HG03457 (cell line): ENCODE measurements at regions not wholly inside any gene's neighbourhood (a gene's known extent, or its start where the extent isn't known, plus 50 kb on each side); places are given as distances from the start of the nearest gene placed in this dataset.
"Not testable (repeated sequence)": the region's sequence is repeated elsewhere in the genome, so short reads cannot be mapped to it uniquely, and the experiment has no call there.

Experiments used
- ATAC-seq: cut with Tn5 transposase; IDR thresholded peaks from one replicate; pipeline ENCODE4 v1.9.1; 2021; ENCODE audit warnings: moderate number of reproducible peaks; ENCODE audit not compliant: unreplicated experiment

- no peak for ATAC-seq
Observed at GRCh38 chr10:60623627-60624026, 154.7 kb upstream of the CDK1 start.

- no peak for ATAC-seq
Observed at GRCh38 chr10:60621018-60621417, 157.3 kb upstream of the CDK1 start.

GRCh38 chr10:60618861-60619260 is 159.4 kb upstream of the CDK1 start:
- no peak for ATAC-seq

DNA sequence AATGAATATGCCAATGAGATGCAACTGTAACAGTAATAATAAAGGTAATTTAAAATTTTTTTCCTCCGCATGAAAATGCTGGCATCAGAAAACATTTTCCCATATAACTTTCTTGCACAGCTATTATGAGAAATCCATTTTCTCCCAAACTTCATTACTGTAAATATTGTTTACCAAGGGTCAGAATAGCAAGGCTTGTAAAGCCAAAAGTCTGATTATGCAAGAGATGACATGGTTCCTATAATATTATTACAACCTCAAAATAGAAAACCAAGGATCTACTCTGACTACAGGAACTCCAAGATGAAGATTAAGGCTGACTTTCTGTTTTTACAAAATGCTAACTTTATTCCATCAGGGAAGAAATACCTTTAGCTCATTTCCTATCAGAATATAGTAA is 162.7 kb upstream of the CDK1 start:
- ATAC-seq, result no peak

DNA sequence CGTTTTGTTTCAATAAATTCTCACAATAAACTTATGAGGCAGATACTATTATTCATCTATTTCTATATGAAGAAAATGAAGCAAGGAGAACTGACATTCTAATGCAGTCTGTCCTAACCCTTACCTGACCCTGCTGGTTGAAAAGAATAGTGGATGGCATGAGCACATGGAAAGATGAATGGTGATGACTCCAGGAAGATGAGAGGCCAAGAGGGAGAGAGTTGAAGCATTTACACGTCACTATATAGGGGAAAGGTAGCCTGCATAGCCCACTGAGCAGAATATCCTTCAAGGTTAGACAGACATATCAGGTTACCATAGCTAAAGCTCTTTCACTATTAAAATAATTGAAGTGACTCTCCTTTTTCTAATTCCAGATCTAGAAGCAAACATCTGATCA is 163.9 kb upstream of the CDK1 start:
- no peak for ATAC-seq

DNA sequence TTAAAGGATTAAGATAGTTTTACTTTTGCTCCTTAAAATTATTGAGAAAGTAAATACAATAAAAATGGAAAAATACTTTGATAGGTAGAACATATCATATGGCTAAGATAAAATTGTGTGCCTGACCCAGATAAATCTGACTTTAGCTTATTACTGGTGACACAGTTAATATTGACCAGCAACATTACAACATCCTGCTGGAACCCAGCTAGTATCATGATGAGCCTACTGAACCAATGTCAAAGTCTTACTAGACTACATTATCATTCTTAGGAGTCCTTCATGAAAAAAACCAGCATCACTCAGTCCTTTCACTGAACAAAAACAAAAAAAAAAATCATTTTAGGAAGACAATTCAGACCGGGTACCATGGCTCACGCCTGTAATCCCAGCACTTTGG is 164.8 kb upstream of the CDK1 start:
- ATAC-seq, result no peak

DNA sequence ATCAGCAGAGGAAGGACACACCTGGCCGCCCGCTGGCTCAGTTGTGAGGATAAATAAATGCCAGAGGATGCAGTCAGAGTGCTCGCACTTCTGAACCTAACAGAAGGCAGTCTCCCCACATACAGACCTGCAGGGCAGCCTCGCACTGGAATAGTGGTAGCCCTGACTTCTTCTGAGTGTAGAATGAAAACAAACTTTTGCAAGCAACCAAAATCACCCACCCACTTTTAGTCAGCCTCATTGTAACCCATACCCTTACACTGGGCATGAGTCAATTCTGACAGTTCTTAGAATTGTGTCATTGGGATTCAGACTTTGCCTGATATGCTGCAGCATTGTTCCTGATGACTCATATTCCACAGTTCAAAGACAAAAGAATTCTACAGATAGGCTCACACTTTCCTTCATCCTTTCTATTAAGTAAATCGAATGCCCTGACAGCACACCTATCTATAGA is 167.0 kb upstream of the CDK1 start:
- no peak for ATAC-seq

DNA sequence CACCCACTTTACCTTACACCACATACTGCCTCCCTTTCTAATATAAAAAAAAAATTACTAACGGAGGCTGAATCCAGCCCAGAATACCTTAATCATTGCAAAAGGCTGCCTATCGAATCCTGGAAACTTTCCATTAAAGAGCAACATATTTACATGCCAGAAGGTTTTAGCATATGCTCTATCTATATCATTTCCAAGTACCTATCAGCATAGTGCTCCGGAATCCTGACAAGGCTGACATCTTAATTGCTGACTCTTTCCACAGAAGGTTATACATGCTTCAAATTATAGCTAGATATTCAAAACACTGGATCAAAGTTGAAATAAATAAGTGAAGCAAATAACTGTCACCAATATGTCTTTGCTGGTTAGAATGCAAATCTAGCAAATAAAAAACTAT is 170.9 kb upstream of the CDK1 start:
- ATAC-seq, result no peak

DNA sequence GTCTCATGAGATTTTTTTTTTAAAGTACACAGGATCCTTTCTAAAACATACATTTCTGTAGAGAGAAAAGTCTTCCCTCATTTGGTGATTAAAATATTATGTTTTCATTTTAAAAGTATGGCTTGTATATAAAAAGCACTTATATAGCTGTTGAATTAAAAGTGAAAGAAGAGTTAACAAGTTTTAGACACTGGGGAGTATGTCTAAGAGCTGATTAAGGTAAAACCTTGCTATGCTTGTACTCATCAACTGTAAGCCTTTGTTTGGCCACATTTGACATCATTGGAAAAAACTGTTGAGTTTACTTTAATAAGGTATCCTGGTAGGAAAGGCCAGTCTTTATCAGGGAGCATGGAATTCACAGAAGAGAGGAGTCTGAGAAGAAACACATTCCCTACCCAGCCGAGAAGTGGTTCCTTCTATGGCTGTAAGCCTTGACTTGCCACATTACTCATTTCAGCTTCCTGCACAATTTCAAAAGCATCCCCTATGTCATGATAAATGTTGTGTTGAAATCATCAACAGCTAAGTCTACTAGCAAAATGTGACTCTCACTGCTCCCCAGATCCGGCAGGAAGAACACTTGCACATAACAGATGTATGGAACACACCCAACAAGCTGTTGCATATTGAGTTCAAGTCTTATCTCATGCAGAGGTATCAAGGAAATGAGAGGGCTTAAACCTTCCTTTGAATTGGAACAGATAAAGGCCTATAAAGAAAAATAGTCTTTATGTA is 171.8 kb upstream of the CDK1 start:
- ATAC-seq, result no peak

- ATAC-seq, result no peak
Observed at GRCh38 chr10:60605476-60605875, 172.8 kb upstream of the CDK1 start.

GRCh38 chr10:60604342-60604741 is 173.9 kb upstream of the CDK1 start:
- no peak for ATAC-seq

DNA sequence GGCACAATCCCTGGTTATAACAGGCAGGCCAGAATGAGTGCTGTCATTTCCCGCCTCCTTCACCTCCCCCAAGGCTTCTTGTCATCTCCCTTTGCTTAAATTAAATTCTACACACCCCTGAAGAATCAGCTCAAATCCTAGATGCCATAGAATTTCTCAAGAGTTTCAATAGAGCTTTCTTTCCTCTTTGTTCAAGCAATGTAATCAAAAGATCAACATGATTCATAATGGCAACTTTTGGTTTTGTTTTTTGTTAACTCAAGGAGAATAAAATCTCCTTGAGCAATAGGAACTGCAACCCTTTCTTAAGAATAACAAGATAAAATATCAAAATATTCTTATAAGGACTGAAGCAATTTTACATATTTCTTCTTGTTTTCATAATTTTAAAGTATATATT is 180.8 kb upstream of the CDK1 start:
- ATAC-seq, result no peak

GRCh38 chr10:60595852-60596251 is 182.4 kb upstream of the CDK1 start:
- no peak for ATAC-seq

DNA sequence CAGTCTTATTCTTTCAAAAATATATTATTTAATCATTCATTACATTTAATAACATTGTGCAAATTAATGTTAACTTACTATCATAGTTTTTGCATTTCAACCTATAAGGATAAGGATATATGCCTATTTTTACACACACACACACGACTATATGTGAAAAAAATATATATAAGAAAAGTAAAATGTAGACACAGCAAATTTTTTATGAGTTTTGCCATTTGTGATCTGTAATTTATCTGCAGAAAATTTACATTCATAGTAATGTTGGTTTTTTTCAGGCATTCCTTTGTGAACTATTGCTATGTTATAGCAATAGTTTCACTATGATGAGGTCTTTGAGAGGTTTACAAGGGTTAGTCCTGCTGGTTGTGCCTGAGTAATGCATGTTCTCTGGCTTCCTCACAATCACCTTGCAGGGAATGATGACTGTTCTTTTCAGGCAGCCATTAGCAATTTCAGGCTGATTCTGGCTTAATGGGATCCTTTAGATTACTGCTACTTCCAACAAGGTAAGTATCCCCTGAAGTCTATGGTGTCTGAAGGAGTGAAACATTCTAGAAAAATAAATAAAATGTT is 183.7 kb upstream of the CDK1 start:
- no peak for ATAC-seq

- ATAC-seq, result no peak
Observed at GRCh38 chr10:60591119-60591518, 187.2 kb upstream of the CDK1 start.

- ATAC-seq, result no peak
Observed at GRCh38 chr10:60589376-60589775, 188.9 kb upstream of the CDK1 start.

GRCh38 chr10:60581782-60582181 is 192.1 kb upstream of the ANK3 start:
- ATAC-seq, result not testable (repeated sequence)

DNA sequence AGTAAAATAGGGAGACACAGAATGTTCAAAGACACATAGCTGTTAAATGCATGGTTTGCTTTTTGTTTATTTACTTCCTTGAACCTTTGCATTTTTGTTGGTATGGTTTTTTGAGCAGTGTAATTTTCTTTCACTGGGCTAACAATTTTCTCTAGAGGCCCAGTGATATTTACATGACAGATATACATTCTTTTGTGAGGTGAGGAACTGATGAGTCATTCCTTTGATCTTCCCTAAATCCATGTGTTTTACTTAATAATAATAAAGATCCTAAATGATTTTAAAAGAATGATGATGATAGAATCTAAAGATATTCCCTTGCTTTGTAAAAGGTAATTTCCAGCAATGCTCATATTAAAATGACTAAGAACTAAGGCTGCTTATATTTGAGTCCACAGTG is 188.5 kb upstream of the ANK3 start:
- no peak for ATAC-seq

DNA sequence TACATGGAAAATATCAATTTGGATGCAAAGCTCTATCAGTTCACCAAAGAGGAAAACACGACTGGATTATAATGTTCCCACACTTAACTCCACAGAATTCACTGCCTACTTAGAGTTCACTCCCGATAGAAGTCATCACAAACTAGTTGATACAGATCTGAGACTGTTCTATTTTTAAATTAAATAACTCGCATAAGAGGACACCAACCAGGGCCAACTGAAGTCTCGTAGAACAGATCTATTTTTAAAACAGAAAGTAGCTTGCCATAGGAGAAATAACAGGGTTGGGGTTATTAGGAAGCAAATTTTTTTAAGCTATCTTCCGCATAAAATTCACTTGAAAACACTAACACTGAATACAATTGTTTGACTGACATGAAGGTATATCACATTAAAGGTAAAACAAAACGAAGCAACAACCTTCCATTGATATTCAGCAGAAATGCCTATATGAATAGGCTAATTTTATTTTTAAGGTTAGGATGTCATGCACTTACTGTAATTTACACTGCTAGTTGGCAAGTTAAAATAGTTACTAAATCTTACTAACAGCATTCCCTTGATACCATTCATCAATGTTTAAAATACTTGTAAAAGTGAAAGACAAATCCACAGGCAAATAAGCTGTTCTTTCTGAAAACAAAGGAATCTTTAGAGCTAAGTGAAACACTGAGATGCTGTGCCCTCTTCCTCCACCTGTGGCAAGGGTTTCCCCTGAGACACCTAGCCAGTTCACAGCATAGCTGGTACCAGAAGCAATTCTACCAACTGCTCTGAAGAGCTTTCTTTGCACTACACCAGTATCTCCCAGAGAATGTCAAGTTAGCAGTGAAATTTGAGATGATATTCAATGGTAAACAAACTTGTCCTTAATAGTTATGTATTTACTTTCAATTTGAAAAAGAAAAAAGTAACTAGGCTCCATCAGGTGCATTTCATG is 186.7 kb upstream of the ANK3 start:
- ATAC-seq, result no peak

DNA sequence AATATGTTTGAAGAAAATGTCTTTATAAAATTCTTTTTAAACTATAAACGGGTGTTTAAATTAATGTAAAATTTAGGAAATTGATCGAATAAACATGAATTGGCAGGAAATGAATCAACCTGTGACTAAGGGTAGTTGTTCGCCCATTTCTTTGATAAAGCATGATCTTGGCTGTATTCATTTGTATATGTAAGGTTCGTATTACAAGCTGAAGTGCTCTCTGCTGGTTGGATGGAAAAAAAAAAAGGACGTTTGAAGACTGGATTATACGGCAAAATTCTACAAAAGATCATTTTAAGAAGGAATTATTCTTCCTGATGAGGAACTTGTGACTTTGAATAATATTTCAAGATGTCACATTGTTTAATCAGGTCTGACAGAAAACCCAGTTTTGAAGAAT is 185.4 kb upstream of the ANK3 start:
- no peak for ATAC-seq

DNA sequence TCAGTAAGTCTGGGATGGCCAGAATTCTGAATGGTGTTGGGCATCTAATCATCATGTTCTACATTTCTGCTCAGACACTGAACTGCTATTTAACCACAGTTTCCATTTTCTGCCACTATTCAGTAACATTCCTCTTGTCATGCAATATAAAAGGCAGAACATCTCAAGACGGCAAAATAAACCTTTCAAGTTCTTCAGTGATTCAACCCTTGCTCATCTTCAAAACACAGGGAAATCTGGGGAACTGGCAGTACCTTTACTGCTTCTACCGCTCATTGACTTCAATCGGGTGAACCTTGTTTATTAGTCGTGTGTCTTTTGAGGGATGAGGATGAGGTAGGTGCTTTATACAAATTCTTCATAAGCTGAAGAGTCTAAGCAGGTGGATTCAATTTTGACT is 184.7 kb upstream of the ANK3 start:
- ATAC-seq, result no peak

GRCh38 chr10:60573336-60573735 is 183.7 kb upstream of the ANK3 start:
- no peak for ATAC-seq
